GM19328 (cell line): ENCODE measurements at regions not wholly inside any gene's neighbourhood (a gene's known extent, or its start where the extent isn't known, plus 50 kb on each side); places are given as distances from the start of the nearest gene placed in this dataset.

ENCODE experiments used
- ATAC-seq: cut with Tn5 transposase; IDR thresholded peaks from one replicate; pipeline ENCODE4 v1.9.1; 2021; ENCODE audit warnings: mild to moderate bottlenecking, moderate library complexity; ENCODE audit not compliant: unreplicated experiment

GRCh38 chr13:104769545-104769944, 1703.3 kb upstream of the SLC10A2 start:
- ATAC-seq = no peak

- ATAC-seq = no peak
Measured at GRCh38 chr13:104766319-104766718, 1700.1 kb upstream of the SLC10A2 start.

- no peak for ATAC-seq
Measured at GRCh38 chr13:104764600-104764999, 1698.4 kb upstream of the SLC10A2 start.

GRCh38 chr13:104759069-104759468, 1692.9 kb upstream of the SLC10A2 start:
- ATAC-seq = no peak

GRCh38 chr13:104757712-104758111, 1691.5 kb upstream of the SLC10A2 start:
- ATAC-seq = no peak

- no peak for ATAC-seq
Measured at GRCh38 chr13:104750377-104750776, 1684.2 kb upstream of the SLC10A2 start.

- no peak for ATAC-seq
Measured at GRCh38 chr13:104740641-104741222, 1674.5 kb upstream of the SLC10A2 start.

- ATAC-seq = no peak
Measured at GRCh38 chr13:104737713-104738112, 1671.5 kb upstream of the SLC10A2 start.

GRCh38 chr13:104733427-104733826, 1667.2 kb upstream of the SLC10A2 start:
- no peak for ATAC-seq

GRCh38 chr13:104715111-104715510, 1648.9 kb upstream of the SLC10A2 start:
- ATAC-seq = no peak

- no peak for ATAC-seq
Measured at GRCh38 chr13:104705031-104705750, 1639.0 kb upstream of the SLC10A2 start.

GRCh38 chr13:104701591-104701990, 1635.4 kb upstream of the SLC10A2 start:
- ATAC-seq = no peak

- ATAC-seq = no peak
Measured at GRCh38 chr13:104694397-104694796, 1628.2 kb upstream of the SLC10A2 start.

GRCh38 chr13:104693126-104693525, 1626.9 kb upstream of the SLC10A2 start:
- no peak for ATAC-seq

GRCh38 chr13:104691767-104692467, 1625.7 kb upstream of the SLC10A2 start:
- ATAC-seq = no peak

GRCh38 chr13:104686484-104686883, 1620.3 kb upstream of the SLC10A2 start:
- ATAC-seq = no peak

- no peak for ATAC-seq
Measured at GRCh38 chr13:104683789-104684188, 1617.6 kb upstream of the SLC10A2 start.

GRCh38 chr13:104678161-104678560, 1611.9 kb upstream of the SLC10A2 start:
- ATAC-seq = no peak

- no peak for ATAC-seq
Measured at GRCh38 chr13:104671901-104672300, 1605.7 kb upstream of the SLC10A2 start.

GRCh38 chr13:104657196-104657595, 1591.0 kb upstream of the SLC10A2 start:
- ATAC-seq = no peak

- ATAC-seq = no peak
Measured at GRCh38 chr13:104650431-104650830, 1584.2 kb upstream of the SLC10A2 start.

GRCh38 chr13:104648291-104648690, 1582.1 kb upstream of the SLC10A2 start:
- ATAC-seq = no peak
